Stimulated activated CD8-positive, alpha-beta memory T cell treated with anti-CD3 and anti-CD28 coated beads, Interleukin-12 subunit alpha, Interleukin-12 subunit beta, amount 100 ng/mL, for 24 hours (primary cell): ENCODE measurements at regions not wholly inside any gene's neighbourhood (a gene's known extent, or its start where the extent isn't known, plus 50 kb on each side); places are given as distances from the start of the nearest gene placed in this dataset.
"Not testable (repeated sequence)": the region's sequence is repeated elsewhere in the genome, so short reads cannot be mapped to it uniquely, and the experiment has no call there.

Experiments
- DNase-seq: peaks from one replicate; pipeline ENCODE4 v3.0.0-alpha.2; 2020; ENCODE audit errors: extremely low read depth

- no peak for DNase-seq
Measured at GRCh38 chr4:101418466-101418865, 71.1 kb upstream of the PPP3CA start.

- DNase-seq = peak; percentile 32
Measured at GRCh38 chr4:101418055-101418454, 70.7 kb upstream of the PPP3CA start.

- DNase-seq = no peak
Measured at GRCh38 chr4:101417046-101417445, 69.7 kb upstream of the PPP3CA start.

GRCh38 chr4:101415962-101416361, 68.6 kb upstream of the PPP3CA start:
- DNase-seq = no peak

GRCh38 chr4:101414496-101414895, 67.2 kb upstream of the PPP3CA start:
- no peak for DNase-seq

- DNase-seq = no peak
Measured at GRCh38 chr4:101411926-101412325, 64.6 kb upstream of the PPP3CA start.

- not testable (repeated sequence) for DNase-seq
Measured at GRCh38 chr4:101411281-101411910, 64.1 kb upstream of the PPP3CA start.

GRCh38 chr4:101400096-101400495, 52.8 kb upstream of the PPP3CA start:
- DNase-seq = no peak

GRCh38 chr4:101398807-101399206, 51.5 kb upstream of the PPP3CA start:
- DNase-seq = no peak
